ENCODE measurements at regions not wholly inside any gene's neighbourhood (a gene's known extent, or its start where the extent isn't known, plus 50 kb on each side); places are given as distances from the start of the nearest gene placed in this dataset.

GRCh38 chr7:25959168-25959734 lies 192.7 kb upstream of the NFE2L3 start:
- Mint-ChIP-seq H3K4me3 (peak overlapping the region; percentile 28), H3K36me3 (ENCODE audit: low read depth) (no peaks in the 10 kb centered on the region), H3K27ac (no peak overlapping the region), H3K4me1 (peaks cover 19% of the 10 kb centered on the region), H3K27me3 (peaks cover 8% of the 10 kb centered on the region), H3K9me3 (peaks cover 3% of the 10 kb centered on the region)
- TF ChIP-seq, protein P1, sequence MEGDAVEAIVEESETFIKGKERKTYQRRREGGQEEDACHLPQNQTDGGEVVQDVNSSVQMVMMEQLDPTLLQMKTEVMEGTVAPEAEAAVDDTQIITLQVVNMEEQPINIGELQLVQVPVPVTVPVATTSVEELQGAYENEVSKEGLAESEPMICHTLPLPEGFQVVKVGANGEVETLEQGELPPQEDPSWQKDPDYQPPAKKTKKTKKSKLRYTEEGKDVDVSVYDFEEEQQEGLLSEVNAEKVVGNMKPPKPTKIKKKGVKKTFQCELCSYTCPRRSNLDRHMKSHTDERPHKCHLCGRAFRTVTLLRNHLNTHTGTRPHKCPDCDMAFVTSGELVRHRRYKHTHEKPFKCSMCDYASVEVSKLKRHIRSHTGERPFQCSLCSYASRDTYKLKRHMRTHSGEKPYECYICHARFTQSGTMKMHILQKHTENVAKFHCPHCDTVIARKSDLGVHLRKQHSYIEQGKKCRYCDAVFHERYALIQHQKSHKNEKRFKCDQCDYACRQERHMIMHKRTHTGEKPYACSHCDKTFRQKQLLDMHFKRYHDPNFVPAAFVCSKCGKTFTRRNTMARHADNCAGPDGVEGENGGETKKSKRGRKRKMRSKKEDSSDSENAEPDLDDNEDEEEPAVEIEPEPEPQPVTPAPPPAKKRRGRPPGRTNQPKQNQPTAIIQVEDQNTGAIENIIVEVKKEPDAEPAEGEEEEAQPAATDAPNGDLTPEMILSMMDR (IDR thresholded peaks at IDR 0.05): no peak
- DNase-seq (no peak), ATAC-seq (ENCODE audit: low read depth) (peak; percentile 79)
- ChIA-PET POLR2A (interaction anchor here (0.5 to 1.6 kb wide), 3 partner anchors 8 to 1962 kb away, joined by 3 to 10 read pairs (median 6); no protein-coding TSS in a partner anchor), CTCF (interaction anchor here (0.9 kb wide), 1 partner anchor 66 kb away, joined by 3 read pairs; no protein-coding TSS in a partner anchor)
- intact Hi-C loops (cut with micrococcal nuclease): no loop called here

DNA sequence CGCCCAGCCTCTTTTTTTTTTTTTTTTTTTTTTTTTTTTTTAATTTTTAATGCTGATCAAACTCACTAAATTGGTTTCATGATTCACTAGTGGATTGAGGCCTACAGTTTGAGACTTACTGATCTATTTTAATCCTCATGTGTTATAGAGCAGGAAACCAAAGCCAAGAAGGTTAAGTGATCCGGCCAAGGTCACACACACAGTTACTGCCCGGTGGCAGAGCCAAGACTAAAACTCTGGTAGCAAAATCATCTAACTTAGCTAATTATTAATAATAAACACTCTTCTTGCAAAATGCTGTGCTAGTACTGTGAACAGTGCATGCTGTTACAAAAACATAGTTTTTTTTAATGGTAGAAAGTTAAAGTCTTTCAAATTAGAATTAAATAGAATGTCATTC lies 188.3 kb upstream of the NFE2L3 start:
- DNase-seq (no peak), ATAC-seq (ENCODE audit: low read depth) (no peak)
- Mint-ChIP-seq H3K27ac (no peak overlapping the region), H3K36me3 (ENCODE audit: low read depth) (no peaks in the 10 kb centered on the region), H3K4me1 (peaks cover 57% of the 10 kb centered on the region), H3K9me3 (peaks cover 2% of the 10 kb centered on the region), H3K4me3 (no peak overlapping the region), H3K27me3 (peaks cover 8% of the 10 kb centered on the region)
- ChIA-PET CTCF (interaction anchor here (1.7 kb wide), 1 partner anchor 69 kb away, joined by 4 read pairs; no protein-coding TSS in a partner anchor), POLR2A (no interaction called here)
- intact Hi-C loops (cut with micrococcal nuclease): loop anchor here (1.0 kb wide), 1 partner anchor 12 kb away; no protein-coding TSS in a partner anchor
- TF ChIP-seq, protein P1 (IDR thresholded peaks at IDR 0.05): no peak

DNA sequence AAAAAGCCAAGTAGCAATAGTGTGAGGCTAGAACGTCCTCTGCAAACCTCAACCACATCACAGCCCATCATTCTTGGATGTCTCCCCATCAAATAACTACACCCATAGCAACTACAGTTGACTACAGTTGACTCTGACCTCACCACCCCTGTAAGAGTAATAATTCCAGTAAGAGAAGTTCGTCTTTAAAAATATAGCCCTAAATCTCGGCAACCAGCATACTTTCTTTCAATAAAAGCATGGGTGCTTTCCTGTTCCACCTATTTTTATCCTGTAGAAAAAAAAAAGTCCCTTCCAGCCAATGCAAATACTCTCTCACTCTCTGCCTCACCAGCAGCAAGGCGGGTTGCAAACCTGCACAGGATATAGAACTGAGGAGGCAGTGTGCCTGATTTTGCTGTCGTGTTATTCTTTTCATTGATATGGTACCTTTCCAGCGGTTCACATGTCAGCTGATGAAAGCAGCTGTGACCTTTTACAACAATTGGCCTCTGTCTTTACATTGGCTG lies 187.5 kb upstream of the NFE2L3 start:
- H3K4me1 Mint-ChIP-seq: peaks cover 51% of the 10 kb centered on the region
- H3K36me3 Mint-ChIP-seq (ENCODE audit: low read depth): no peaks in the 10 kb centered on the region
- ATAC-seq (ENCODE audit: low read depth) (peak; percentile 29), DNase-seq (no peak)
- H3K27me3 Mint-ChIP-seq: peaks cover 8% of the 10 kb centered on the region
- CTCF ChIA-PET: interaction anchor here (1.1 to 1.7 kb wide), 2 partner anchors 8 to 69 kb away, joined by 3 to 4 read pairs; no protein-coding TSS in a partner anchor
- peak overlapping the region; percentile 67 for H3K4me3 Mint-ChIP-seq
- POLR2A ChIA-PET: interaction anchor here (0.6 to 1.4 kb wide), 3 partner anchors 69 to 238 kb away, joined by 3 to 5 read pairs (median 3); no protein-coding TSS in a partner anchor
- peak overlapping the region; percentile 80 for H3K27ac Mint-ChIP-seq
- H3K9me3 Mint-ChIP-seq: peaks cover 2% of the 10 kb centered on the region
- TF ChIP-seq, protein P1 (IDR thresholded peaks at IDR 0.05): no peak
- intact Hi-C loops (cut with micrococcal nuclease): loop anchor here (1.0 kb wide), 1 partner anchor 13 kb away; no protein-coding TSS in a partner anchor

- POLR2A ChIA-PET: interaction anchor here (0.6 to 1.4 kb wide), 5 partner anchors 14 to 237 kb away, joined by 3 to 5 read pairs (median 3); no protein-coding TSS in a partner anchor
- DNase-seq: no peak
- intact Hi-C loops (cut with micrococcal nuclease): loop anchor here (5.0 kb wide), 1 partner anchor 47 kb away; no protein-coding TSS in a partner anchor
- Mint-ChIP-seq H3K4me3 (no peak overlapping the region), H3K4me1 (peaks cover 49% of the 10 kb centered on the region), H3K36me3 (ENCODE audit: low read depth) (no peaks in the 10 kb centered on the region), H3K9me3 (peaks cover 2% of the 10 kb centered on the region), H3K27me3 (peaks cover 8% of the 10 kb centered on the region), H3K27ac (no peak overlapping the region)
- CTCF ChIA-PET: interaction anchor here (1.1 to 1.7 kb wide), 2 partner anchors 10 to 70 kb away, joined by 3 to 4 read pairs; no protein-coding TSS in a partner anchor
- no peak for ATAC-seq (ENCODE audit: low read depth)
- TF ChIP-seq, protein P1 (IDR thresholded peaks at IDR 0.05): no peak
Measured at GRCh38 chr7:25965405-25966123, 186.4 kb upstream of the NFE2L3 start.
